Spleen (tissue), 11 donors: ENCODE measurements at regions not wholly inside any gene's neighbourhood (a gene's known extent, or its start where the extent isn't known, plus 50 kb on each side); places are given as distances from the start of the nearest gene placed in this dataset.
"Not testable (repeated sequence)": the region's sequence is repeated elsewhere in the genome, so short reads cannot be mapped to it uniquely, and the experiment has no call there.

ENCODE experiments used
- DNase-seq: peaks from one replicate; pipeline ENCODE4 v3.0.0-alpha.2; 2020
- H3K27ac ChIP-seq, 8 donors: fragments of 200-600 bp; sonication (generic) in 7 of 8; 1 replicate in 4 of 8; 2 replicates in 4 of 8; pipeline versions ENCODE4 v1.5.0 to v1.8.0; 2016 to 2021; ENCODE audit warnings: inconsistent platforms in 4 of 8, mild to moderate bottlenecking in 4 of 8, moderate library complexity in 1 of 8
- H3K27me3 ChIP-seq, 7 donors: fragments of 200-600 bp; sonication (generic) in 6 of 7; replicated peaks in 1 of 7; 1 replicate in 4 of 7; 2 replicates in 3 of 7; pipeline versions ENCODE4 v1.5.0 to v1.8.0; 2016 to 2021; ENCODE audit warnings: inconsistent platforms in 3 of 7, mild to moderate bottlenecking in 1 of 7
- H3K36me3 ChIP-seq, 6 donors: fragments of 200-600 bp; sonication (generic) in 5 of 6; 1 replicate in 4 of 6; 2 replicates in 2 of 6; pipeline versions ENCODE4 v1.5.0 to v1.8.0; 2016 to 2021; ENCODE audit warnings: inconsistent platforms in 2 of 6
- H3K4me1 ChIP-seq, 6 donors: fragments of 200-600 bp; sonication (generic) in 5 of 6; 1 replicate in 3 of 6; 2 replicates in 3 of 6; pipeline versions ENCODE4 v1.5.0 to v1.8.0; 2016 to 2021; ENCODE audit warnings: inconsistent platforms in 3 of 6
- H3K4me3 ChIP-seq, 8 donors: fragments of 200-600 bp; sonication (generic) in 7 of 8; 1 replicate in 4 of 8; 2 replicates in 4 of 8; pipeline versions ENCODE4 v1.5.0 to v1.8.0; 2016 to 2021; ENCODE audit warnings: inconsistent platforms in 4 of 8, mild to moderate bottlenecking in 4 of 8, moderate library complexity in 2 of 8
- H3K9me3 ChIP-seq, 8 donors: fragments of 200-600 bp; sonication (generic) in 7 of 8; 1 replicate in 4 of 8; 2 replicates in 4 of 8; pipeline versions ENCODE4 v1.5.0 to v1.8.0; 2016 to 2021; ENCODE audit warnings: inconsistent platforms in 4 of 8
- POLR2A ChIP-seq, 3 donors: fragments of 450-650 bp; IDR thresholded peaks; one replicate each; pipeline ENCODE4 v1.5.1; 2017; ENCODE audit warnings: antibody characterized with exemption in 3 of 3, mild to moderate bottlenecking in 1 of 3
- POLR2AphosphoS5 ChIP-seq, 3 donors: sonication (generic); formaldehyde crosslinking; IDR thresholded peaks; one replicate each; pipeline ENCODE4 v1.5.1; 2017; ENCODE audit warnings: antibody characterized with exemption in 3 of 3
- WGBS, 5 donors: extraction: QIAGEN DNeasy Blood & Tissue Kit in 3 of 5; methylation state at CpG; one replicate each; pipeline versions ENCODE4 v1.1.5 to v1.1.7; 2013 to 2018; 5-methylcytosine and 5-hydroxymethylcytosine counted together
- intact Hi-C: fragments of 100-400 bp; cut with DNase I; formaldehyde crosslinking; loops from one replicate; pipeline ENCODE4 v1.15.0; 2023; ENCODE audit warnings: low total_unique reads
- TF ChIP-seq, protein P1 (sequence below), 11 experiments: fragments of 200-600 bp in 7 of 11; fragments of 450-650 bp in 4 of 11; sonication (generic) in 4 of 11; IDR thresholded peaks in 8 of 11; conservative IDR thresholded peaks in 3 of 11; 1 replicate in 7 of 11; 2 replicates in 4 of 11; pipeline versions ENCODE4 v1.4.0 to v1.8.0; 2016 to 2021; ENCODE audit warnings: antibody characterized with exemption in 11 of 11, inconsistent platforms in 4 of 11, mild to moderate bottlenecking in 1 of 11
- donor health status: healthy with polysubstance abuse.
- donor health status: DM: no; HTN: no; CAD: no; lungs with moderate emphysema.
- donor health status: DM: no; HTN: no; CAD: no.
- donor health status: Bipolar disorder and iron deficiency.
- donor health status: healthy.
- donor health status: DM: no; HTN: no; CAD: no.
- donor health status: DM: yes; HTN: yes; CAD: no.

- Histone ChIP-seq H3K4me3 (no peak overlapping the region), H3K36me3 (no peaks in the 10 kb centered on the region), H3K27ac (no peak overlapping the region), H3K27me3 (no peaks in the 10 kb centered on the region), H3K9me3 (peaks cover 0 to 35% (median 12%) of the 10 kb centered on the region in 8 donors), H3K4me1 (no peaks in the 10 kb centered on the region)
- TF ChIP-seq, protein P1, sequence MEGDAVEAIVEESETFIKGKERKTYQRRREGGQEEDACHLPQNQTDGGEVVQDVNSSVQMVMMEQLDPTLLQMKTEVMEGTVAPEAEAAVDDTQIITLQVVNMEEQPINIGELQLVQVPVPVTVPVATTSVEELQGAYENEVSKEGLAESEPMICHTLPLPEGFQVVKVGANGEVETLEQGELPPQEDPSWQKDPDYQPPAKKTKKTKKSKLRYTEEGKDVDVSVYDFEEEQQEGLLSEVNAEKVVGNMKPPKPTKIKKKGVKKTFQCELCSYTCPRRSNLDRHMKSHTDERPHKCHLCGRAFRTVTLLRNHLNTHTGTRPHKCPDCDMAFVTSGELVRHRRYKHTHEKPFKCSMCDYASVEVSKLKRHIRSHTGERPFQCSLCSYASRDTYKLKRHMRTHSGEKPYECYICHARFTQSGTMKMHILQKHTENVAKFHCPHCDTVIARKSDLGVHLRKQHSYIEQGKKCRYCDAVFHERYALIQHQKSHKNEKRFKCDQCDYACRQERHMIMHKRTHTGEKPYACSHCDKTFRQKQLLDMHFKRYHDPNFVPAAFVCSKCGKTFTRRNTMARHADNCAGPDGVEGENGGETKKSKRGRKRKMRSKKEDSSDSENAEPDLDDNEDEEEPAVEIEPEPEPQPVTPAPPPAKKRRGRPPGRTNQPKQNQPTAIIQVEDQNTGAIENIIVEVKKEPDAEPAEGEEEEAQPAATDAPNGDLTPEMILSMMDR (IDR thresholded peaks at IDR 0.05 in 8 of 11, conservative IDR thresholded peaks at IDR 0.05 in 3 of 11) = no peak
- TF ChIP-seq POLR2A (IDR thresholded peaks at IDR 0.05) = no peak
- no peak for TF ChIP-seq POLR2AphosphoS5 (IDR thresholded peaks at IDR 0.05)
- intact Hi-C loops = no loop called here
- no peak for DNase-seq
- 68 to 90% (median 77%) methylated on average over 2 of the region's 2 CpGs for WGBS, 5 donors
Observed at GRCh38 chr13:58706421-58706820, 1074.9 kb downstream of the PCDH17 start.

GRCh38 chr13:58712191-58712590 lies 1080.6 kb downstream of the PCDH17 start:
- TF ChIP-seq POLR2AphosphoS5 (IDR thresholded peaks at IDR 0.05) (no peak), POLR2A (IDR thresholded peaks at IDR 0.05) (no peak)
- TF ChIP-seq, protein P1 (IDR thresholded peaks at IDR 0.05 in 8 of 11, conservative IDR thresholded peaks at IDR 0.05 in 3 of 11) = no peak
- H3K9me3 ChIP-seq = peaks cover 0 to 43% (median 14%) of the 10 kb centered on the region in 8 donors

DNA sequence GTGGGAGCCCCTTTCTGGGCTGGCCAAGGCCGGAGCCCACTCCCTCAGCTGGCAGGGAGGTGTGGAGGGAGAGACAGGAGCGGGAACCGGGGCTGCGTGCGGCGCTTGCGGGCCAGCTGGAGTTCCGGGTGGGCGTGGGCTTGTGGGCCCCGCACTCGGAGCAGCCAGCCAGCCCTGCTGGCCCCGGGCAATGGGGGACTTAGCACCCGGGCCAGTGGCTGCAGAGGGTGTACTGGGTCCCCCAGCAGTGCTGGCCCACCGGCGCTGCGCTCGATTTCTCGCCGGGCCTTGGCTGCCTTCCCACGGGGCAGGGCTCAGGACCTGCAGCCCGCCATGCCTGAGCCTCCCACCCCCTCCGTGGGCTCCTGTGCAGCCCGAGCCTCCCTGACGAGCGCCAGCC lies 1082.5 kb downstream of the PCDH17 start:
- H3K4me3 ChIP-seq, H3K27ac ChIP-seq, H3K27me3 ChIP-seq, H3K4me1 ChIP-seq, H3K36me3 ChIP-seq, DNase-seq, intact Hi-C loops: not testable (repeated sequence)
- peaks cover 0 to 28% (median 10%) of the 10 kb centered on the region in 8 donors for H3K9me3 ChIP-seq
- WGBS, 5 donors = 91 to 95% (median 95%) methylated on average over 11 to 25 of the region's 25 CpGs

More at GRCh38 chr13:58712191-58712590, 1080.6 kb downstream of the PCDH17 start:
- Histone ChIP-seq H3K4me3 (no peak overlapping the region), H3K4me1 (no peaks in the 10 kb centered on the region), H3K27me3 (no peaks in the 10 kb centered on the region), H3K27ac (no peak overlapping the region), H3K36me3 (no peaks in the 10 kb centered on the region)
- intact Hi-C loops = no loop called here
- WGBS, 5 donors = 86 to 92% (median 89%) methylated on average over 8 of the region's 8 CpGs
- DNase-seq = no peak

DNA sequence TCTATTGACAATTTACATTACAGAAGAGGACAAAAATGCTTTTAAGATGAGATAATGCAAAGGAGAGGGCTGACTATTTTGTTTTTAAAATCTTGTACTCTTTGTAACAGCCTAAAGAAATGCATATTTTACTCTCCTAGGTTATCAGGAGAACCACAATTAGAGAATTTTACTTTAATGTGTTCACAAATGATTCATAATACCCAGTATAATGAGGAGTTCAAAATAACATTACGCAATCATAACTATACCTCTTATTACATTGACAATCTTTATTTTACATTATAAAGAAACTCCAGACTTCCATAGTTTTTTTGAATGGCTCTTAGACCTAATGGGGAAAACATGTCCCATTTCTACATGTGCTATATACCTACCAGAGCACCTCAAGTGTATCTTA lies 1089.7 kb downstream of the PCDH17 start:
- intact Hi-C loops = no loop called here
- no peaks in the 10 kb centered on the region for H3K9me3 ChIP-seq
- H3K4me1 ChIP-seq = no peaks in the 10 kb centered on the region
- TF ChIP-seq POLR2A (IDR thresholded peaks at IDR 0.05) = no peak
- TF ChIP-seq, protein P1 (IDR thresholded peaks at IDR 0.05 in 8 of 11, conservative IDR thresholded peaks at IDR 0.05 in 3 of 11) = no peak
- no peak for TF ChIP-seq POLR2AphosphoS5 (IDR thresholded peaks at IDR 0.05)
- no peaks in the 10 kb centered on the region for H3K27me3 ChIP-seq
- H3K36me3 ChIP-seq = no peaks in the 10 kb centered on the region
- no peak for DNase-seq
- WGBS, 5 donors = 90 to 98% (median 92%) methylated on average over 1 of the region's 1 CpG
- H3K27ac ChIP-seq = no peak overlapping the region
- H3K4me3 ChIP-seq = no peak overlapping the region

DNA sequence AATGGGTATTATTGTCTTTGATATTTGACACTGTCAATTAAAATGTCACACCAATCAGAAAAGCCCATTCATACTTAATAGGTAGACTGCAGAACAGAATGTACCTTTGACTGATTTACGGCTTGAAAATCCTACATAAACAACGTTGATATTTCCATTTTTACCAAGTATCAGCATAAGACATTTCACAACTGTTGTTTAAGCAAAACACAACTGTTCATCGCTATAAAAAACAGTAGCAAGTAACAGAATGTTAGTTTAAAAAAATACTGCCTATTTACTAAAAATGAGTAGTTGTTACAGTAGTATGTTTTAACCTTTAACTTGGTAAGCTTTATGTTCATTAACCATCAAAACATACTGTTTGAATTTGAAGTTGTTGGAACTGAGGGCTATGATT lies 1096.6 kb downstream of the PCDH17 start:
- Histone ChIP-seq H3K36me3 (no peaks in the 10 kb centered on the region), H3K27me3 (no peaks in the 10 kb centered on the region), H3K9me3 (peaks cover 0 to 4% (median 0%) of the 10 kb centered on the region in 8 donors), H3K4me1 (no peaks in the 10 kb centered on the region), H3K27ac (no peak overlapping the region), H3K4me3 (no peak overlapping the region)
- no peak for TF ChIP-seq POLR2AphosphoS5 (IDR thresholded peaks at IDR 0.05)
- TF ChIP-seq, protein P1 (IDR thresholded peaks at IDR 0.05 in 8 of 11, conservative IDR thresholded peaks at IDR 0.05 in 3 of 11) = no peak
- no peak for TF ChIP-seq POLR2A (IDR thresholded peaks at IDR 0.05)
- 56 to 61% (median 58%) methylated on average over 3 of the region's 3 CpGs for WGBS, 5 donors
- no peak for DNase-seq
- intact Hi-C loops = no loop called here
